ENCODE measurements at regions not wholly inside any gene's neighbourhood (a gene's known extent, or its start where the extent isn't known, plus 50 kb on each side); places are given as distances from the start of the nearest gene placed in this dataset.

GRCh38 chr4:123182289-123182688 is 214.3 kb upstream of the SPRY1 start:
- TF ChIP-seq POLR2A (IDR thresholded peaks at IDR 0.05) = no peak
- TF ChIP-seq CTCF (IDR thresholded peaks at IDR 0.05) = no peak

All from heart left ventricle (tissue), 13 donors.